ENCODE measurements at regions not wholly inside any gene's neighbourhood (a gene's known extent, or its start where the extent isn't known, plus 50 kb on each side); places are given as distances from the start of the nearest gene placed in this dataset.

GRCh38 chr2:5885451-5886173 is 193.4 kb downstream of the SOX11 start:
- ChIA-PET POLR2A (no interaction called here), CTCF (no interaction called here), RAD21 (ENCODE audit: low non-redundant PET in 1 of 2, low total read pairs in 2 of 2, uncharacterized antibody in 2 of 2, unreplicated experiment in 2 of 2) (no interaction called here)
- ATAC-seq (no peak), DNase-seq (ENCODE audit: low read depth, low spot score) (no peak)
- no peak overlapping the region for H3K4me2 ChIP-seq (ENCODE audit: low read length)
- H4K20me1 ChIP-seq (ENCODE audit: insufficient read depth) = no peaks in the 10 kb centered on the region
- TF ChIP-seq RAD21 (IDR thresholded peaks at IDR 0.05; ENCODE audit: low read depth) (no peak), ELF1 (IDR thresholded peaks at IDR 0.05; ENCODE audit: borderline replicate concordance, low read depth) (no peak), YY1 (IDR thresholded peaks at IDR 0.05; ENCODE audit: extremely low read depth, insufficient replicate concordance, low read depth, low read length) (no peak), CBX3 (IDR thresholded peaks at IDR 0.05; ENCODE audit: low read depth) (no peak), TCF7L2 (IDR thresholded peaks at IDR 0.05; ENCODE audit: borderline replicate concordance, extremely low read depth, insufficient read depth, insufficient read length) (no peak), EGR1 (IDR thresholded peaks at IDR 0.05; ENCODE audit: low read depth) (no peak), ATF3 (IDR thresholded peaks at IDR 0.05) (no peak), JUND (IDR thresholded peaks at IDR 0.05) (no peak), POLR2A (IDR thresholded peaks at IDR 0.05; ENCODE audit: borderline replicate concordance, extremely low read depth, insufficient read depth, insufficient read length) (no peak), SP1 (IDR thresholded peaks at IDR 0.05; ENCODE audit: low read depth) (no peak)
- TF ChIP-seq, protein P1, sequence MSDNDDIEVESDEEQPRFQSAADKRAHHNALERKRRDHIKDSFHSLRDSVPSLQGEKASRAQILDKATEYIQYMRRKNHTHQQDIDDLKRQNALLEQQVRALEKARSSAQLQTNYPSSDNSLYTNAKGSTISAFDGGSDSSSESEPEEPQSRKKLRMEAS (IDR thresholded peaks at IDR 0.05) = no peak
- no TSS peak for BruUV-seq (replicated peaks)
- no peaks in the 10 kb centered on the region for H3K4me1 ChIP-seq (ENCODE audit: control insufficient read depth in 1 of 2, insufficient read depth in 2 of 2, low read length in 2 of 2)
- no peaks in the 10 kb centered on the region for H3K27me3 ChIP-seq (ENCODE audit: insufficient read depth, low read length)
- H3K36me3 ChIP-seq (ENCODE audit: control insufficient read depth in 1 of 2, insufficient read depth in 2 of 2, low read length in 2 of 2) = no peaks in the 10 kb centered on the region
- no peak overlapping the region for H3K9ac ChIP-seq (ENCODE audit: low read length)
- H3K9me2 ChIP-seq (ENCODE audit: insufficient read depth) = no peaks in the 10 kb centered on the region
- H2AFZ ChIP-seq (ENCODE audit: low read depth, low read length, poor library complexity, severe bottlenecking) = no peak overlapping the region
- H3K79me2 ChIP-seq (ENCODE audit: insufficient read depth, low read length) = no peaks in the 10 kb centered on the region
- intact Hi-C loops (cut with micrococcal nuclease) = no loop called here
- H3K4me3 ChIP-seq (replicated peaks in 1 of 2; ENCODE audit: low read depth in 1 of 2, low read length in 2 of 2) = no peak overlapping the region
- H3K27ac ChIP-seq (ENCODE audit: low read depth, low read length) = no peak overlapping the region
- H3K9me3 ChIP-seq (ENCODE audit: control insufficient read depth in 1 of 2, insufficient read depth in 1 of 2, low read depth in 1 of 2, low read length in 2 of 2) = peaks cover 12 to 32% of the 10 kb centered on the region in 2 experiments; a peak in 2 of 4 replicates

- BruUV-seq (replicated peaks) = no TSS peak
- POLR2A ChIA-PET = no interaction called here
Measured at GRCh38 chr2:5886462-5886861, 194.3 kb downstream of the SOX11 start.

More at GRCh38 chr2:5886462-5886861, 194.3 kb downstream of the SOX11 start:
- Histone ChIP-seq H3K4me3 (replicated peaks in 1 of 2; ENCODE audit: low read depth in 1 of 2, low read length in 2 of 2) (no peak overlapping the region), H3K27ac (ENCODE audit: low read depth, low read length) (no peak overlapping the region), H3K9me2 (ENCODE audit: insufficient read depth) (no peaks in the 10 kb centered on the region), H3K4me1 (ENCODE audit: control insufficient read depth in 1 of 2, insufficient read depth in 2 of 2, low read length in 2 of 2) (no peaks in the 10 kb centered on the region), H3K9ac (ENCODE audit: low read length) (no peak overlapping the region), H2AFZ (ENCODE audit: low read depth, low read length, poor library complexity, severe bottlenecking) (no peak overlapping the region), H3K79me2 (ENCODE audit: insufficient read depth, low read length) (no peaks in the 10 kb centered on the region), H3K36me3 (ENCODE audit: control insufficient read depth in 1 of 2, insufficient read depth in 2 of 2, low read length in 2 of 2) (no peaks in the 10 kb centered on the region), H3K27me3 (ENCODE audit: insufficient read depth, low read length) (no peaks in the 10 kb centered on the region), H3K4me2 (ENCODE audit: low read length) (no peak overlapping the region), H4K20me1 (ENCODE audit: insufficient read depth) (no peaks in the 10 kb centered on the region), H3K9me3 (ENCODE audit: control insufficient read depth in 1 of 2, insufficient read depth in 1 of 2, low read depth in 1 of 2, low read length in 2 of 2) (peaks cover 12 to 26% of the 10 kb centered on the region in 2 experiments; a peak in 2 of 4 replicates)
- CTCF ChIA-PET = no interaction called here
- RAD21 ChIA-PET (ENCODE audit: low non-redundant PET in 1 of 2, low total read pairs in 2 of 2, uncharacterized antibody in 2 of 2, unreplicated experiment in 2 of 2) = no interaction called here
- intact Hi-C loops (cut with micrococcal nuclease) = no loop called here
- ATAC-seq (no peak), DNase-seq (ENCODE audit: low read depth, low spot score) (no peak)
- TF ChIP-seq ELF1 (IDR thresholded peaks at IDR 0.05; ENCODE audit: borderline replicate concordance, low read depth) (no peak), EZH2 (IDR thresholded peaks at IDR 0.05) (no peak)

Data from HCT116 (cell line).